ENCODE measurements at regions not wholly inside any gene's neighbourhood (a gene's known extent, or its start where the extent isn't known, plus 50 kb on each side); places are given as distances from the start of the nearest gene placed in this dataset.
"Not testable (repeated sequence)": the region's sequence is repeated elsewhere in the genome, so short reads cannot be mapped to it uniquely, and the experiment has no call there.

- H3K9me3 ChIP-seq (ENCODE audit: control insufficient read depth, insufficient read depth, low read depth, low read length): no peaks in the 10 kb centered on the region
- H3K79me2 ChIP-seq (ENCODE audit: control insufficient read depth, insufficient read depth, low read length): no peaks in the 10 kb centered on the region
- DNase-seq (ENCODE audit: low read depth in 2 of 2): no peak
- TF ChIP-seq CTCF (conservative IDR thresholded peaks at IDR 0.05 in 1 of 2, IDR thresholded peaks at IDR 0.05 in 1 of 2; ENCODE audit: low read depth in 1 of 2, low read length in 2 of 2) (no peak), EZH2 (IDR thresholded peaks at IDR 0.05; ENCODE audit: low read length, missing control alignments) (no peak)
- H3K4me2 ChIP-seq (ENCODE audit: extremely low read depth, insufficient read depth, low read length): no peak overlapping the region
- H3K36me3 ChIP-seq (ENCODE audit: control insufficient read depth, insufficient read depth, low read length): no peaks in the 10 kb centered on the region
- no peak overlapping the region for H3K9ac ChIP-seq (ENCODE audit: insufficient read depth, low read length)
- H3K4me1 ChIP-seq (ENCODE audit: control insufficient read depth, extremely low read depth, insufficient read depth, low read length): no peaks in the 10 kb centered on the region
- no peak overlapping the region for H2AFZ ChIP-seq (ENCODE audit: low read length)
- H4K20me1 ChIP-seq (ENCODE audit: control insufficient read depth, extremely low read depth, insufficient read depth, low read length): no peaks in the 10 kb centered on the region
- peaks cover 19% of the 10 kb centered on the region for H3K27me3 ChIP-seq (ENCODE audit: control insufficient read depth, insufficient read depth, low read length)
- no peak overlapping the region for H3K4me3 ChIP-seq (replicated peaks in 1 of 4; ENCODE audit: control extremely low read depth in 1 of 4, insufficient read depth in 1 of 4, low read depth in 3 of 4, low read length in 4 of 4)
- no peak overlapping the region for H3K27ac ChIP-seq (ENCODE audit: insufficient read depth, low read length)
Observed at GRCh38 chr15:34490417-34491193, 53.0 kb upstream of the GOLGA8A start.

- H3K27ac ChIP-seq (ENCODE audit: insufficient read depth, low read length); DNase-seq (ENCODE audit: low read depth in 2 of 2); H3K4me2 ChIP-seq (ENCODE audit: extremely low read depth, insufficient read depth, low read length); H3K4me1 ChIP-seq (ENCODE audit: control insufficient read depth, extremely low read depth, insufficient read depth, low read length); H2AFZ ChIP-seq (ENCODE audit: low read length); H3K9ac ChIP-seq (ENCODE audit: insufficient read depth, low read length); H3K79me2 ChIP-seq (ENCODE audit: control insufficient read depth, insufficient read depth, low read length); H3K36me3 ChIP-seq (ENCODE audit: control insufficient read depth, insufficient read depth, low read length); H3K27me3 ChIP-seq (ENCODE audit: control insufficient read depth, insufficient read depth, low read length); H3K9me3 ChIP-seq (ENCODE audit: control insufficient read depth, insufficient read depth, low read depth, low read length); H3K4me3 ChIP-seq (replicated peaks in 1 of 4; ENCODE audit: control extremely low read depth in 1 of 4, insufficient read depth in 1 of 4, low read depth in 3 of 4, low read length in 4 of 4); H4K20me1 ChIP-seq (ENCODE audit: control insufficient read depth, extremely low read depth, insufficient read depth, low read length): not testable (repeated sequence)
Observed at GRCh38 chr15:34488973-34489959, 51.7 kb upstream of the GOLGA8A start.

Data from fibroblast of lung (primary cell).